ENCODE measurements at regions not wholly inside any gene's neighbourhood (a gene's known extent, or its start where the extent isn't known, plus 50 kb on each side); places are given as distances from the start of the nearest gene placed in this dataset.

GRCh38 chr1:30125021-30125820 lies 598.2 kb downstream of the MATN1 start:
- no peak overlapping the region for H3K4me3 ChIP-seq (ENCODE audit: low read depth in 1 of 2, low read length in 1 of 2)
- no peaks in the 10 kb centered on the region for H3K27me3 ChIP-seq
- no peak overlapping the region for H3K27ac ChIP-seq
- TF ChIP-seq CTCF (IDR thresholded peaks at IDR 0.05) = no peak
- no peaks in the 10 kb centered on the region for H3K9me3 ChIP-seq
- peaks cover 23 to 54% of the 10 kb centered on the region in 2 experiments for H3K4me1 ChIP-seq (ENCODE audit: control insufficient read depth in 1 of 2, insufficient read depth in 1 of 2, low read depth in 1 of 2, low read length in 1 of 2)
- H3K36me3 ChIP-seq = no peaks in the 10 kb centered on the region

- H3K27me3 ChIP-seq = no peaks in the 10 kb centered on the region
- H3K4me1 ChIP-seq (ENCODE audit: control insufficient read depth in 1 of 2, insufficient read depth in 1 of 2, low read depth in 1 of 2, low read length in 1 of 2) = peaks cover 19 to 42% of the 10 kb centered on the region in 2 experiments
- H3K27ac ChIP-seq = no peak overlapping the region
- H3K36me3 ChIP-seq = no peaks in the 10 kb centered on the region
- H3K4me3 ChIP-seq (ENCODE audit: low read depth in 1 of 2, low read length in 1 of 2) = no peak overlapping the region
- no peak for TF ChIP-seq CTCF (IDR thresholded peaks at IDR 0.05)
- no peaks in the 10 kb centered on the region for H3K9me3 ChIP-seq
These were observed 599.5 kb downstream of the MATN1 start for GRCh38 chr1:30123896-30124295.

GRCh38 chr1:30123036-30123435 lies 600.3 kb downstream of the MATN1 start:
- no peak overlapping the region for H3K27ac ChIP-seq
- no peaks in the 10 kb centered on the region for H3K27me3 ChIP-seq
- H3K36me3 ChIP-seq = no peaks in the 10 kb centered on the region
- H3K4me3 ChIP-seq (ENCODE audit: low read depth in 1 of 2, low read length in 1 of 2) = no peak overlapping the region
- H3K4me1 ChIP-seq (ENCODE audit: control insufficient read depth in 1 of 2, insufficient read depth in 1 of 2, low read depth in 1 of 2, low read length in 1 of 2) = peaks cover 19 to 35% of the 10 kb centered on the region in 2 experiments
- H3K9me3 ChIP-seq = no peaks in the 10 kb centered on the region
- no peak for TF ChIP-seq CTCF (IDR thresholded peaks at IDR 0.05)

DNA sequence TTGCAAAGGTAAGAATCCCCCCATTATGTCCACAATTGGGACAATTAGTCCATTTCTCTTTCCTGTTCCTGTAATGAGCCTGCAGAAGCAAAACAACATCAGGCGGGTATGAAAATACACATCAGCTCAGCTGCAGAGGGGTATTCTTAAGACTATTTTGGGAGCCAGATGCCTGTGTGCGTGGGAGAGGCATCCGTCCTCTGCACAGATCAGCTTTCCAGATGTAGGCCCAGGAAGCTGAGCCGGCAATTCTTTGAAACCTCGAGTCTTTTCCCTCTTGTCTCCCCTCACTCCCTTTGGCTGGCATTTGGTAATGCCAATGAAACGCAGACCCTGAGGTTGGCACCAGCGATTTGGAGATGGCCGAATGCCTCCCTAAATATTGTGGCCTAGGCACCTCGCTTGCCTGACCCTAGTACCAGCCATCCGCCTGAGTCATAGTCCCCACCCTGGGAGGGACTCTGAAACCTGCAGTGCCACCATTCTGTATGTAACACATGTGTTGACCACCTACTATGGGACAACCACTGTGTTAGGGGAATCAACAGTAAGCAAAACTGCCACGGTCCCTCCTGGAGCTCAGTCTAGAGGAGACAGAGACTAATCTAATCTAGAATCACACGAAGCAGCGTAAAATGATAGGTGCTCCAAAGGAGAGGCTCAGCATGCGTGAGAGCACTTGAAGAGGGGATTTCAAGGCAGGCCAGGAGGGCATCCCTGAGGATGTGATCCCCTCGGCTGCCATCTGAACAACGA lies 603.0 kb downstream of the MATN1 start:
- Histone ChIP-seq H3K27me3 (no peaks in the 10 kb centered on the region), H3K36me3 (no peaks in the 10 kb centered on the region), H3K4me1 (ENCODE audit: control insufficient read depth in 1 of 2, insufficient read depth in 1 of 2, low read depth in 1 of 2, low read length in 1 of 2) (peaks cover 18 to 24% of the 10 kb centered on the region in 2 experiments), H3K9me3 (no peaks in the 10 kb centered on the region), H3K27ac (peak overlapping the region; percentile 61), H3K4me3 (ENCODE audit: low read depth in 1 of 2, low read length in 1 of 2) (no peak overlapping the region)
- TF ChIP-seq CTCF (IDR thresholded peaks at IDR 0.05) = no peak

DNA sequence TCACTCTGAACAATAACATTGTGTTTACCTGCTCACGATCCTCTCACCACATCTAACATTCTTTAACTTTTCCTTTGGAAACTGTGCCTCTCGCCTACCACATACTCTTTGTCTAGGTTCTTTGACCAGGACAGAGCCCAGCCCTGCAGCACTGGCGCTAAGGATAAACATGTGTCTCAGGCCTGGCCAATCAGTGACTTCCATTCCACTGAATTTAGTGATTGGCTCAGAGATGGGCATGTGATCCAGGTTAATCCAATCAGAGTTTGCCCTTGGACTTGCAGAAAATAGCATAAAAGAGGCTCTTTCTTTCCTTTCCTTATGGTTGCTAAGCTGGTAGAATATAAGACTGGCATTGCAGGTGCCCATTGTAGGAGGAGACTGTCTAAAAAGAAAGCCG lies 605.7 kb downstream of the MATN1 start:
- Histone ChIP-seq H3K27ac (no peak overlapping the region), H3K9me3 (no peaks in the 10 kb centered on the region), H3K36me3 (no peaks in the 10 kb centered on the region), H3K4me3 (ENCODE audit: low read depth in 1 of 2, low read length in 1 of 2) (no peak overlapping the region), H3K27me3 (peaks cover 7% of the 10 kb centered on the region), H3K4me1 (ENCODE audit: control insufficient read depth in 1 of 2, insufficient read depth in 1 of 2, low read depth in 1 of 2, low read length in 1 of 2) (peaks cover 10 to 14% of the 10 kb centered on the region in 2 experiments)
- TF ChIP-seq CTCF (IDR thresholded peaks at IDR 0.05) = no peak
